ENCODE measurements at regions not wholly inside any gene's neighbourhood (a gene's known extent, or its start where the extent isn't known, plus 50 kb on each side); places are given as distances from the start of the nearest gene placed in this dataset.

DNA sequence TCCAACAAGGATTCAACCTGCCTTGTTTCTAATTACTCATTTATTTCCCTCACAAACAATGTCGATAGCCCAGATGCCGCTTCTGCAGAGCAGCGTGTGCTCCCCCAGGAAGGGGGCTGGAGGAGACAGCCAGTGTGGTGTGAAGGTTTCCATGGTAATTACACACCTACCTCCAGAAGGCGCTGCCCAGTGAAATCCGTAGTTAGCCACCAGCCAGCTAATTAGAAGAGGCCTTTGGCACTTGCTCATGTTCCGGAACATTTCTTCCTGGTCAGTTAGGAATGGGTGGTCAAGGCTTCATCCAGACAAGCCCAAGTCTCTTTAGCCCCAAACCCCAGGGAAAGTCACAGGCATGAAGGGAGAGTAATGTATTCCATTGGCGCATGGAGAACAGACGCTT is 342.5 kb upstream of the C16orf82 start:
- BruUV-seq (replicated peaks), result no TSS peak
- no peak for DNase-seq (ENCODE audit: low spot score)
- Histone ChIP-seq H4K20me1 (ENCODE audit: insufficient read depth, low read length) (no peaks in the 10 kb centered on the region), H3K27me3 (ENCODE audit: control insufficient read depth in 1 of 2, insufficient read depth in 2 of 2, low read length in 2 of 2) (no peaks in the 10 kb centered on the region; a peak in 1 of 5 replicates), H3K79me2 (ENCODE audit: insufficient read depth, low read length) (no peaks in the 10 kb centered on the region), H3K4me2 (ENCODE audit: low read depth, low read length) (no peak overlapping the region), H3K9ac (ENCODE audit: insufficient read depth, low read depth, low read length) (no peak overlapping the region), H3K4me1 (ENCODE audit: insufficient read depth, low read length) (no peaks in the 10 kb centered on the region), H3K27ac (ENCODE audit: extremely low read length, insufficient read depth, low read length) (no peak overlapping the region), H2AFZ (ENCODE audit: low read length) (no peak overlapping the region), H3K4me3 (replicated peaks in 1 of 3; ENCODE audit: insufficient read depth in 1 of 3, low read depth in 2 of 3, low read length in 3 of 3) (no peak overlapping the region), H3K36me3 (replicated peaks in 1 of 2; ENCODE audit: control insufficient read depth in 1 of 2, insufficient read depth in 2 of 2, low read length in 2 of 2) (no peaks in the 10 kb centered on the region), H3K9me3 (ENCODE audit: low read length) (no peaks in the 10 kb centered on the region)
- in situ Hi-C loops (cut with HindIII; ENCODE audit: extremely low pct_ligation_motif_present, low pct_unique_long_range_greater_than_20kb) (no loop called here), intact Hi-C loops (cut with micrococcal nuclease; ENCODE audit: unreplicated experiment) (no loop called here)
- 34% methylated on average over 8 of the region's 8 CpGs for WGBS (ENCODE audit: low lambda C conversion rate)
- ChIA-PET POLR2A (no interaction called here), CTCF (ENCODE audit: low intra/inter-chr PET ratio, low total read pairs) (no interaction called here)
- TF ChIP-seq SKI (IDR thresholded peaks at IDR 0.05; ENCODE audit: partially characterized antibody) (no peak), CBX2 (IDR thresholded peaks at IDR 0.05; ENCODE audit: low read depth, low read length) (no peak), CBX2 (CRISPR knock-in tag; IDR thresholded peaks at IDR 0.05; ENCODE audit: low read depth) (no peak), ZNF317 (CRISPR knock-in tag; IDR thresholded peaks at IDR 0.05) (no peak), ZBTB8A (CRISPR knock-in tag; IDR thresholded peaks at IDR 0.05; ENCODE audit: borderline replicate concordance, low read depth) (no peak), ZNF530 (CRISPR knock-in tag; IDR thresholded peaks at IDR 0.05; ENCODE audit: low read depth) (no peak), KDM5B (CRISPR knock-in tag; IDR thresholded peaks at IDR 0.05; ENCODE audit: borderline replicate concordance) (no peak), ZNF570 (CRISPR knock-in tag; IDR thresholded peaks at IDR 0.05; ENCODE audit: borderline replicate concordance) (no peak), CHD2 (IDR thresholded peaks at IDR 0.05; ENCODE audit: low read depth, low read length) (no peak), ZNF777 (CRISPR knock-in tag; IDR thresholded peaks at IDR 0.05) (no peak), KLF9 (CRISPR knock-in tag; IDR thresholded peaks at IDR 0.05; ENCODE audit: low read depth) (no peak), AHR (CRISPR knock-in tag; IDR thresholded peaks at IDR 0.05) (no peak), ZBTB20 (CRISPR knock-in tag; IDR thresholded peaks at IDR 0.05; ENCODE audit: borderline replicate concordance, low read depth) (no peak)
- TF ChIP-seq, protein P1, sequence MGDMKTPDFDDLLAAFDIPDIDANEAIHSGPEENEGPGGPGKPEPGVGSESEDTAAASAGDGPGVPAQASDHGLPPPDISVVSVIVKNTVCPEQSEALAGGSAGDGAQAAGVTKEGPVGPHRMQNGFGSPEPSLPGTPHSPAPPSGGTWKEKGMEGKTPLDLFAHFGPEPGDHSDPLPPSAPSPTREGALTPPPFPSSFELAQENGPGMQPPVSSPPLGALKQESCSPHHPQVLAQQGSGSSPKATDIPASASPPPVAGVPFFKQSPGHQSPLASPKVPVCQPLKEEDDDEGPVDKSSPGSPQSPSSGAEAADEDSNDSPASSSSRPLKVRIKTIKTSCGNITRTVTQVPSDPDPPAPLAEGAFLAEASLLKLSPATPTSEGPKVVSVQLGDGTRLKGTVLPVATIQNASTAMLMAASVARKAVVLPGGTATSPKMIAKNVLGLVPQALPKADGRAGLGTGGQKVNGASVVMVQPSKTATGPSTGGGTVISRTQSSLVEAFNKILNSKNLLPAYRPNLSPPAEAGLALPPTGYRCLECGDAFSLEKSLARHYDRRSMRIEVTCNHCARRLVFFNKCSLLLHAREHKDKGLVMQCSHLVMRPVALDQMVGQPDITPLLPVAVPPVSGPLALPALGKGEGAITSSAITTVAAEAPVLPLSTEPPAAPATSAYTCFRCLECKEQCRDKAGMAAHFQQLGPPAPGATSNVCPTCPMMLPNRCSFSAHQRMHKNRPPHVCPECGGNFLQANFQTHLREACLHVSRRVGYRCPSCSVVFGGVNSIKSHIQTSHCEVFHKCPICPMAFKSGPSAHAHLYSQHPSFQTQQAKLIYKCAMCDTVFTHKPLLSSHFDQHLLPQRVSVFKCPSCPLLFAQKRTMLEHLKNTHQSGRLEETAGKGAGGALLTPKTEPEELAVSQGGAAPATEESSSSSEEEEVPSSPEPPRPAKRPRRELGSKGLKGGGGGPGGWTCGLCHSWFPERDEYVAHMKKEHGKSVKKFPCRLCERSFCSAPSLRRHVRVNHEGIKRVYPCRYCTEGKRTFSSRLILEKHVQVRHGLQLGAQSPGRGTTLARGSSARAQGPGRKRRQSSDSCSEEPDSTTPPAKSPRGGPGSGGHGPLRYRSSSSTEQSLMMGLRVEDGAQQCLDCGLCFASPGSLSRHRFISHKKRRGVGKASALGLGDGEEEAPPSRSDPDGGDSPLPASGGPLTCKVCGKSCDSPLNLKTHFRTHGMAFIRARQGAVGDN (CRISPR knock-in tag; IDR thresholded peaks at IDR 0.05), result no peak
- TF ChIP-seq, protein P2, sequence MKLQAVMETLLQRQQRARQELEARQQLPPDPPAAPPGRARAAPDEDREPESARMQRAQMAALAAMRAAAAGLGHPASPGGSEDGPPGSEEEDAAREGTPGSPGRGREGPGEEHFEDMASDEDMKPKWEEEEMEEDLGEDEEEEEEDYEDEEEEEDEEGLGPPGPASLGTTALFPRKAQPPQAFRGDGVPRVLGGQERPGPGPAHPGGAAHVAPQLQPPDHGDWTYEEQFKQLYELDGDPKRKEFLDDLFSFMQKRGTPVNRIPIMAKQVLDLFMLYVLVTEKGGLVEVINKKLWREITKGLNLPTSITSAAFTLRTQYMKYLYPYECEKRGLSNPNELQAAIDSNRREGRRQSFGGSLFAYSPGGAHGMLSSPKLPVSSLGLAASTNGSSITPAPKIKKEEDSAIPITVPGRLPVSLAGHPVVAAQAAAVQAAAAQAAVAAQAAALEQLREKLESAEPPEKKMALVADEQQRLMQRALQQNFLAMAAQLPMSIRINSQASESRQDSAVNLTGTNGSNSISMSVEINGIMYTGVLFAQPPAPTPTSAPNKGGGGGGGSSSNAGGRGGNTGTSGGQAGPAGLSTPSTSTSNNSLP (IDR thresholded peaks at IDR 0.05; ENCODE audit: low read depth, low read length), result no peak
- TF ChIP-seq, protein P3, sequence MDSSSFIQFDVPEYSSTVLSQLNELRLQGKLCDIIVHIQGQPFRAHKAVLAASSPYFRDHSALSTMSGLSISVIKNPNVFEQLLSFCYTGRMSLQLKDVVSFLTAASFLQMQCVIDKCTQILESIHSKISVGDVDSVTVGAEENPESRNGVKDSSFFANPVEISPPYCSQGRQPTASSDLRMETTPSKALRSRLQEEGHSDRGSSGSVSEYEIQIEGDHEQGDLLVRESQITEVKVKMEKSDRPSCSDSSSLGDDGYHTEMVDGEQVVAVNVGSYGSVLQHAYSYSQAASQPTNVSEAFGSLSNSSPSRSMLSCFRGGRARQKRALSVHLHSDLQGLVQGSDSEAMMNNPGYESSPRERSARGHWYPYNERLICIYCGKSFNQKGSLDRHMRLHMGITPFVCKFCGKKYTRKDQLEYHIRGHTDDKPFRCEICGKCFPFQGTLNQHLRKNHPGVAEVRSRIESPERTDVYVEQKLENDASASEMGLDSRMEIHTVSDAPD (CRISPR knock-in tag; IDR thresholded peaks at IDR 0.05), result no peak
- TF ChIP-seq, protein P4, sequence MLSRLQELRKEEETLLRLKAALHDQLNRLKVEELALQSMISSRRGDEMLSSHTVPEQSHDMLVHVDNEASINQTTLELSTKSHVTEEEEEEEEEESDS (CRISPR knock-in tag; IDR thresholded peaks at IDR 0.05; ENCODE audit: borderline replicate concordance), result no peak
- ATAC-seq, result no peak
- no peak for FAIRE-seq

Measured in HepG2 (cell line).